Pancreas (tissue), 10 donors: ENCODE measurements at regions not wholly inside any gene's neighbourhood (a gene's known extent, or its start where the extent isn't known, plus 50 kb on each side); places are given as distances from the start of the nearest gene placed in this dataset.

Source experiments
- ATAC-seq, 4 donors: fragments of 200-7000 bp; cut with Tn5 transposase; one replicate each; pipeline versions ENCODE4 v1.8.0 to v1.9.1; 2020; ENCODE audit warnings: mild to moderate bottlenecking in 4 of 4, moderate library complexity in 4 of 4
- DNase-seq, 6 donors: peaks; one replicate each; pipeline ENCODE4 v3.0.0-alpha.2; 2020
- FAIRE-seq: peaks from 2 replicates; lab custom pipeline; 2012; peaks lifted over from hg19 to GRCh38; lab: Jason Lieb, UNC
- H3K27ac ChIP-seq, 4 donors: fragments of 200-600 bp; sonication (generic); 1 replicate in 3 of 4; 2 replicates in 1 of 4; pipeline versions ENCODE4 v1.5.0 to v1.8.0; 2020
- H3K27me3 ChIP-seq, 4 donors: fragments of 200-600 bp; one replicate each; pipeline ENCODE4 v1.8.0; 2021
- H3K36me3 ChIP-seq, 3 donors: fragments of 200-600 bp; sonication (generic) in 1 of 3; one replicate each; pipeline versions ENCODE4 v1.5.0 to v1.8.0; 2020 to 2021
- H3K4me1 ChIP-seq, 3 donors: fragments of 200-600 bp; one replicate each; pipeline ENCODE4 v1.8.0; 2021
- H3K4me3 ChIP-seq, 4 donors: fragments of 200-600 bp; sonication (generic) in 2 of 4; one replicate each; pipeline versions ENCODE4 v1.5.0 to v1.8.0; 2020 to 2021
- H3K9me3 ChIP-seq, 4 donors: fragments of 200-600 bp; one replicate each; pipeline ENCODE4 v1.8.0; 2021
- CTCF ChIP-seq, 4 donors: fragments of 200-600 bp; sonication (generic) in 3 of 4; IDR thresholded peaks; one replicate each; pipeline versions ENCODE4 v1.5.0 to v1.8.0; 2021; ENCODE audit warnings: antibody characterized with exemption in 4 of 4
- WGBS, 2 donors: extraction: QIAGEN DNeasy Blood & Tissue Kit; methylation state at CpG; one replicate each; pipeline ENCODE4 v1.1.7; 2013; 5-methylcytosine and 5-hydroxymethylcytosine counted together
- intact Hi-C, 3 donors: fragments of 100-400 bp; cut with DNase I; formaldehyde crosslinking; loops; one replicate each; pipeline versions ENCODE4 v1.11.1 to v1.14.2; 2022
- donor health status: healthy with polysubstance abuse.
- donor health status: DM: no; HTN: no; CAD: no; lungs with moderate emphysema.
- donor health status: DM: no; HTN: no; CAD: no.
- donor health status: control.
- donor health status: control.
- donor health status: Bipolar disorder and iron deficiency.
- donor health status: DM: yes; HTN: yes; CAD: no.
- donor health status: DM: no; HTN: no; CAD: no.
- donor health status: DM: no; HTN: no; CAD: no.
- donor health status: DM: yes; HTN: yes; CAD: no.

GRCh38 chr3:174342941-174343501 is 516.1 kb upstream of the NAALADL2 start:
- ATAC-seq (no peak), FAIRE-seq (no peak), DNase-seq (no peak)
- H3K36me3 ChIP-seq, result no peaks in the 10 kb centered on the region
- H3K27ac ChIP-seq, result no peak overlapping the region
- H3K4me1 ChIP-seq, result no peaks in the 10 kb centered on the region
- no peak for TF ChIP-seq CTCF (IDR thresholded peaks at IDR 0.05)
- H3K27me3 ChIP-seq, result no peaks in the 10 kb centered on the region
- 65 to 75% methylated on average over 3 of the region's 3 CpGs for WGBS, 2 donors
- no peaks in the 10 kb centered on the region for H3K9me3 ChIP-seq
- no peak overlapping the region for H3K4me3 ChIP-seq
- intact Hi-C loops, result no loop called here

GRCh38 chr3:174346141-174346540 is 513.0 kb upstream of the NAALADL2 start:
- no peak for ATAC-seq

GRCh38 chr3:174346571-174346970 is 512.6 kb upstream of the NAALADL2 start:
- Histone ChIP-seq H3K4me3 (no peak overlapping the region), H3K36me3 (no peaks in the 10 kb centered on the region), H3K27ac (no peak overlapping the region), H3K27me3 (no peaks in the 10 kb centered on the region), H3K4me1 (no peaks in the 10 kb centered on the region), H3K9me3 (no peaks in the 10 kb centered on the region)
- FAIRE-seq (no peak), DNase-seq (no peak), ATAC-seq (no peak)
- WGBS, 2 donors, result 62 to 73% methylated on average over 1 of the region's 1 CpG
- intact Hi-C loops, result no loop called here
- no peak for TF ChIP-seq CTCF (IDR thresholded peaks at IDR 0.05)

More at GRCh38 chr3:174346141-174346540, 513.0 kb upstream of the NAALADL2 start:
- DNase-seq (no peak), FAIRE-seq (no peak)
- TF ChIP-seq CTCF (IDR thresholded peaks at IDR 0.05), result no peak
- Histone ChIP-seq H3K9me3 (no peaks in the 10 kb centered on the region), H3K27ac (no peak overlapping the region), H3K36me3 (no peaks in the 10 kb centered on the region), H3K4me1 (no peaks in the 10 kb centered on the region), H3K4me3 (no peak overlapping the region), H3K27me3 (no peaks in the 10 kb centered on the region)
- intact Hi-C loops, result no loop called here
- 81 to 95% methylated on average over 2 of the region's 2 CpGs for WGBS, 2 donors

- no peaks in the 10 kb centered on the region for H3K36me3 ChIP-seq
- intact Hi-C loops, result no loop called here
- FAIRE-seq, result no peak
These were observed 511.5 kb upstream of the NAALADL2 start for GRCh38 chr3:174347474-174348138.

More at GRCh38 chr3:174347474-174348138, 511.5 kb upstream of the NAALADL2 start:
- Histone ChIP-seq H3K4me3 (no peak overlapping the region), H3K9me3 (no peaks in the 10 kb centered on the region), H3K27ac (no peak overlapping the region), H3K4me1 (no peaks in the 10 kb centered on the region), H3K27me3 (no peaks in the 10 kb centered on the region)
- DNase-seq, result no peak
- WGBS, 2 donors, result 81 to 93% methylated on average over 2 of the region's 2 CpGs
- ATAC-seq, result no peak
- no peak for TF ChIP-seq CTCF (IDR thresholded peaks at IDR 0.05)
